RWPE2 (cell line): ENCODE measurements at regions not wholly inside any gene's neighbourhood (a gene's known extent, or its start where the extent isn't known, plus 50 kb on each side); places are given as distances from the start of the nearest gene placed in this dataset.

ENCODE experiments used
- ATAC-seq: fragments of 200-7000 bp; cut with Tn5 transposase; 3 replicates; pipeline ENCODE4 v1.9.1; 2021; ENCODE audit warnings: low read depth
- DNase-seq: peaks from one replicate; pipeline ENCODE4 v3.0.0-alpha.2; 2020; ENCODE audit warnings: low spot score
- H3K27ac ChIP-seq: fragments of 450-650 bp; 2 replicates; pipeline ENCODE4 v1.5.1; 2017; ENCODE audit warnings: mild to moderate bottlenecking; ENCODE audit not compliant: poor library complexity, severe bottlenecking
- H3K27me3 ChIP-seq: fragments of 250-450 bp; sonication (Bioruptor Pico); 2 replicates; pipeline ENCODE4 v1.5.1; 2021; ENCODE audit warnings: mild to moderate bottlenecking, moderate library complexity; ENCODE audit not compliant: insufficient read depth, poor library complexity, severe bottlenecking
- H3K36me3 ChIP-seq: fragments of 250-450 bp; sonication (Bioruptor Pico); 2 replicates; pipeline ENCODE4 v1.5.1; 2020; ENCODE audit warnings: low read depth, mild to moderate bottlenecking, moderate library complexity
- H3K4me1 ChIP-seq: fragments of 250-450 bp; sonication (Bioruptor Pico); 2 replicates; pipeline ENCODE4 v1.5.1; 2021; ENCODE audit warnings: mild to moderate bottlenecking, moderate library complexity; ENCODE audit not compliant: insufficient read depth, poor library complexity, severe bottlenecking
- H3K4me3 ChIP-seq: fragments of 250-450 bp; sonication (Bioruptor Pico); 2 replicates; pipeline ENCODE4 v1.5.1; 2021; ENCODE audit warnings: mild to moderate bottlenecking, moderate library complexity; ENCODE audit not compliant: severe bottlenecking
- H3K9me3 ChIP-seq: fragments of 250-450 bp; sonication (Bioruptor Pico); 2 replicates; pipeline ENCODE4 v1.5.1; 2021; ENCODE audit warnings: mild to moderate bottlenecking, moderate library complexity; ENCODE audit not compliant: severe bottlenecking
- CTCF ChIP-seq: fragments of 450-650 bp; IDR thresholded peaks from one replicate; pipeline ENCODE4 v1.5.1; 2017; ENCODE audit warnings: mild to moderate bottlenecking, moderate library complexity; ENCODE audit not compliant: poor library complexity, severe bottlenecking

GRCh38 chr20:22529150-22530019 is 55.0 kb downstream of the FOXA2 start:
- no peak overlapping the region for H3K27ac ChIP-seq
- no peak for DNase-seq
- no peaks in the 10 kb centered on the region for H3K9me3 ChIP-seq
- TF ChIP-seq CTCF: no peak
- H3K36me3 ChIP-seq: no peaks in the 10 kb centered on the region
- no peak for ATAC-seq
- H3K4me1 ChIP-seq: no peaks in the 10 kb centered on the region
- H3K27me3 ChIP-seq: no peaks in the 10 kb centered on the region
- no peak overlapping the region for H3K4me3 ChIP-seq

DNA sequence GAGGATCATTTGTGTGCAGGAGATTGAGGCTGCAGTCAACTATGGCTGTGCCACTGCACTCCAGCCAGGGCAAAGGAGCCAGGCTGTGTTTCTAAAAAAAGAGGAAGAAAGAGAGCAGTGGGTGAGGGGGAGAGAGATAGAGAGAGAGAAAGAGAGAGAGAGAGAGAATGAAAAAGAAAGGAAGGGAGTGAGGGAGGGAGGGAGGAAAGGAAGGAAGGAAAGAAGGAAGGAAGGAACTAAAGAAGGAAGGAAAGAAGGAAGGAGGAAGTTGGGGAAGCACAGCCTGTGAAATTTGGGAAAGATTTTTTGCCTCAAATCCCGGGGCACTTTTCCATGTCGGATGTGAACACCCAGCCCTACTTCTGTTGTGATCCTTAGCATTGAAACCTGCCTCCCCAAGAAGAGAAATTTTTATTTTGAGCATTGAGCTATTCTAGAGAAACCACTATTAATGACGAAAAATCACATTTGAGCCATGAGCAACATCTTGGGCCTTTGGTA is 57.8 kb downstream of the FOXA2 start:
- TF ChIP-seq CTCF: no peak
- no peaks in the 10 kb centered on the region for H3K9me3 ChIP-seq
- H3K27ac ChIP-seq: no peak overlapping the region
- DNase-seq: no peak
- no peaks in the 10 kb centered on the region for H3K36me3 ChIP-seq
- H3K27me3 ChIP-seq: no peaks in the 10 kb centered on the region
- no peaks in the 10 kb centered on the region for H3K4me1 ChIP-seq
- no peak for ATAC-seq
- H3K4me3 ChIP-seq: no peak overlapping the region

DNA sequence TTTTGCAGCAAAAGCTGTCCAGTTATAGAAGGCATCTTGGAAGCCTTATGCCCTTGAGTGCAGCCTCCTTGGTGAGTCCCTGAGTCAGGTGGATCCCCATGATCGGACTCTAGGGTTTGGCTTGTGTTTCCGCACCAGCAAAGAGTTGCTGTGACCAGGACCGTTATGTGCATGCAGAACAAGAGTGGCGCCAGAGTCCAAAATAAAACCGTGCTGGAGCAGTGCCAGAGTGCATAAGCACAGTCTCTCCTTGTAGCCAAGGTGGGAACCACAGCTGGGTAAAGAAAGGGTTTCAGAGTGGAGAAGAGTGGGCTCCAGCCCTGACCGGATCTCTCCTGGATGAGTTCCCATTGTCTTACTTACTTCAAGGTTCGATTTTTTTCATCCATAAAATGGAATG is 58.6 kb downstream of the FOXA2 start:
- Histone ChIP-seq H3K9me3 (no peaks in the 10 kb centered on the region), H3K36me3 (no peaks in the 10 kb centered on the region), H3K4me3 (no peak overlapping the region), H3K4me1 (no peaks in the 10 kb centered on the region), H3K27me3 (no peaks in the 10 kb centered on the region), H3K27ac (no peak overlapping the region)
- no peak for TF ChIP-seq CTCF
- ATAC-seq (no peak), DNase-seq (no peak)

GRCh38 chr20:22525069-22525820 is 59.1 kb downstream of the FOXA2 start:
- no peak overlapping the region for H3K4me3 ChIP-seq
- no peak overlapping the region for H3K27ac ChIP-seq
- H3K36me3 ChIP-seq: no peaks in the 10 kb centered on the region
- no peaks in the 10 kb centered on the region for H3K9me3 ChIP-seq
- no peaks in the 10 kb centered on the region for H3K27me3 ChIP-seq
- no peaks in the 10 kb centered on the region for H3K4me1 ChIP-seq
- ATAC-seq (no peak), DNase-seq (no peak)
- TF ChIP-seq CTCF: no peak
